ENCODE measurements at regions not wholly inside any gene's neighbourhood (a gene's known extent, or its start where the extent isn't known, plus 50 kb on each side); places are given as distances from the start of the nearest gene placed in this dataset.

GRCh38 chr2:120619579-120619978 is 116.1 kb upstream of the GLI2 start:
- Histone ChIP-seq H3K4me1 (ENCODE audit: control insufficient read depth in 1 of 2, insufficient read depth in 1 of 2, low read depth in 1 of 2, low read length in 1 of 2) (peaks cover 10 to 14% of the 10 kb centered on the region in 2 experiments), H3K4me3 (ENCODE audit: low read depth in 1 of 2, low read length in 1 of 2) (no peak overlapping the region), H3K9me3 (no peaks in the 10 kb centered on the region), H3K27me3 (no peaks in the 10 kb centered on the region), H3K27ac (no peak overlapping the region), H3K36me3 (no peaks in the 10 kb centered on the region)
- no peak for TF ChIP-seq CTCF (IDR thresholded peaks at IDR 0.05)

- Histone ChIP-seq H3K9me3 (no peaks in the 10 kb centered on the region), H3K27me3 (no peaks in the 10 kb centered on the region), H3K4me3 (ENCODE audit: low read depth in 1 of 2, low read length in 1 of 2) (no peak overlapping the region), H3K4me1 (ENCODE audit: control insufficient read depth in 1 of 2, insufficient read depth in 1 of 2, low read depth in 1 of 2, low read length in 1 of 2) (peaks cover 15 to 17% of the 10 kb centered on the region in 2 experiments), H3K36me3 (no peaks in the 10 kb centered on the region), H3K27ac (no peak overlapping the region)
- TF ChIP-seq CTCF (IDR thresholded peaks at IDR 0.05): no peak
Measured at GRCh38 chr2:120620025-120620793, 115.5 kb upstream of the GLI2 start.

GRCh38 chr2:120622159-120622869 is 113.4 kb upstream of the GLI2 start:
- Histone ChIP-seq H3K27me3 (no peaks in the 10 kb centered on the region), H3K36me3 (no peaks in the 10 kb centered on the region), H3K27ac (no peak overlapping the region), H3K4me3 (ENCODE audit: low read depth in 1 of 2, low read length in 1 of 2) (no peak overlapping the region), H3K9me3 (no peaks in the 10 kb centered on the region), H3K4me1 (ENCODE audit: control insufficient read depth in 1 of 2, insufficient read depth in 1 of 2, low read depth in 1 of 2, low read length in 1 of 2) (peaks cover 15 to 17% of the 10 kb centered on the region in 2 experiments)
- TF ChIP-seq CTCF (IDR thresholded peaks at IDR 0.05): no peak

GRCh38 chr2:120622886-120623753 is 112.5 kb upstream of the GLI2 start:
- Histone ChIP-seq H3K36me3 (no peaks in the 10 kb centered on the region), H3K9me3 (no peaks in the 10 kb centered on the region), H3K4me3 (ENCODE audit: low read depth in 1 of 2, low read length in 1 of 2) (no peak overlapping the region), H3K27ac (no peak overlapping the region), H3K4me1 (ENCODE audit: control insufficient read depth in 1 of 2, insufficient read depth in 1 of 2, low read depth in 1 of 2, low read length in 1 of 2) (peaks cover 15 to 17% of the 10 kb centered on the region in 2 experiments), H3K27me3 (no peaks in the 10 kb centered on the region)
- no peak for TF ChIP-seq CTCF (IDR thresholded peaks at IDR 0.05)

- Histone ChIP-seq H3K27me3 (no peaks in the 10 kb centered on the region), H3K4me1 (ENCODE audit: control insufficient read depth in 1 of 2, insufficient read depth in 1 of 2, low read depth in 1 of 2, low read length in 1 of 2) (peaks cover 15 to 17% of the 10 kb centered on the region in 2 experiments), H3K9me3 (no peaks in the 10 kb centered on the region), H3K36me3 (no peaks in the 10 kb centered on the region), H3K4me3 (ENCODE audit: low read depth in 1 of 2, low read length in 1 of 2) (no peak overlapping the region), H3K27ac (no peak overlapping the region)
- TF ChIP-seq CTCF (IDR thresholded peaks at IDR 0.05): no peak
Measured at GRCh38 chr2:120624061-120624737, 111.5 kb upstream of the GLI2 start.

All from neutrophil (primary cell).